ENCODE measurements at regions not wholly inside any gene's neighbourhood (a gene's known extent, or its start where the extent isn't known, plus 50 kb on each side); places are given as distances from the start of the nearest gene placed in this dataset.
"Not testable (repeated sequence)": the region's sequence is repeated elsewhere in the genome, so short reads cannot be mapped to it uniquely, and the experiment has no call there.

DNA sequence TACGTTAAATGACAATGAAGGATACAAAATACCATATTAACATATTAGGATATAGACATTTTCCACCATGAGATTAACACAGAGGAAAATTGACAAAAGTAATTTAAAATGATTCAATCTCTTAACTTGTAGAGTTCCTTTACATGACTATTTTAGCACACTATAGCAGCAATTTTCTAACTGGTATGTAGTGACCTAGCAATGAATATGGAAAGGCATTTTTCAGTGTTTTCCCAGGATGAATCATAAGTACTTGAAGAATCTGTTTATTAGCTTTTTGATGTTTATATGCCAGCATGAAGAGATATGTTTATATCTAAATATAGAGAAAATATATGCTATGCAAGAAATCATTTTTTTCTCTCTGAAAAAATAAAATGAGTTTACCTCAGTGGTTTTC, 782.5 kb upstream of the CDH10 start:
- POLR2A ChIA-PET = no interaction called here

DNA sequence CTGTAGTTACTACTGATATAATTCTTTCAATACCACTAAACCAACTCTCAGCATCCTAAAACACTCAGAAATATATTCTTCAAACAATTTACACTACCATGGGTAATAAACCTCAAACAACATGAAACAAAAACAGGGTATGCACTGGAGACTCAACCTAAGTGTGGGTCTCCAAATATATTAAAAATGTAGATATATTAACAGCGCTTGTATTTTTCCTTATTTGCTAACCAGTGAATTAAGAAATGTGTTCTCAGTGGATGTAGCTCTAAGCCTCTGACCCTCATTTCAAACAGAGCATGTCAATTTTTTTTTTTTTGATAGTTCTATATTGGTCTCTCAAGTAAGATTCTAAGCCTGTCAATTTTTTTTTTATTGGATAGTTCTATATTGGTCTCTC, 778.5 kb upstream of the CDH10 start:
- POLR2A ChIA-PET = no interaction called here
- no peaks in the 10 kb centered on the region for H3K36me3 Mint-ChIP-seq (ENCODE audit: low read depth)
- CTCF ChIA-PET = no interaction called here
- no peak overlapping the region for H3K27ac Mint-ChIP-seq
- peaks cover 11% of the 10 kb centered on the region for H3K9me3 Mint-ChIP-seq
- H3K4me3 Mint-ChIP-seq = no peak overlapping the region
- no peak for DNase-seq
- no peaks in the 10 kb centered on the region for H3K4me1 Mint-ChIP-seq
- no peaks in the 10 kb centered on the region for H3K27me3 Mint-ChIP-seq

More for the DNA sequence above, 782.5 kb upstream of the CDH10 start:
- H3K9me3 Mint-ChIP-seq = peaks cover 8% of the 10 kb centered on the region
- DNase-seq = no peak
- H3K4me3 Mint-ChIP-seq = no peak overlapping the region
- no peaks in the 10 kb centered on the region for H3K36me3 Mint-ChIP-seq (ENCODE audit: low read depth)
- CTCF ChIA-PET = no interaction called here
- no peaks in the 10 kb centered on the region for H3K27me3 Mint-ChIP-seq
- H3K4me1 Mint-ChIP-seq = no peaks in the 10 kb centered on the region
- H3K27ac Mint-ChIP-seq = no peak overlapping the region

DNA sequence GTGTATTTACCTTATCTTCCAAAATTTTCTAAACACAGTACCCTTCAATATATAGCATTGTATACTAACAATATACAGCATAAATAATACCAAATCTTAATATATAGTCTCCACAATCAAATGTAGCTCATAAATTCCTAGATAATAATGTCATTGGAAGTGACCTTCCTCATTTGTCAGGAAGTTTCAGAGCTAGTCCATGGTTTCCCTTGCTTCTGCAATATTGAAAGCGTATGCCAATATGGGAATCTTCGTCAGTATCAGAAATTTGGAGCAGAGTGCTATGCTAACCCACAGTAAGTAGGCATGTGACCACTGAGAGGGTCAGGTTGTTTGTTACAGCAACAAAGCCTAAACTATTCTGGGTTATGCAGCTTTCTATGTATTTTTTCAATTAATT, 774.9 kb upstream of the CDH10 start:
- Mint-ChIP-seq H3K27ac (no peak overlapping the region), H3K36me3 (ENCODE audit: low read depth) (no peaks in the 10 kb centered on the region), H3K27me3 (no peaks in the 10 kb centered on the region), H3K9me3 (peaks cover 10% of the 10 kb centered on the region), H3K4me1 (no peaks in the 10 kb centered on the region), H3K4me3 (no peak overlapping the region)
- CTCF ChIA-PET = no interaction called here
- POLR2A ChIA-PET = no interaction called here
- DNase-seq = no peak

DNA sequence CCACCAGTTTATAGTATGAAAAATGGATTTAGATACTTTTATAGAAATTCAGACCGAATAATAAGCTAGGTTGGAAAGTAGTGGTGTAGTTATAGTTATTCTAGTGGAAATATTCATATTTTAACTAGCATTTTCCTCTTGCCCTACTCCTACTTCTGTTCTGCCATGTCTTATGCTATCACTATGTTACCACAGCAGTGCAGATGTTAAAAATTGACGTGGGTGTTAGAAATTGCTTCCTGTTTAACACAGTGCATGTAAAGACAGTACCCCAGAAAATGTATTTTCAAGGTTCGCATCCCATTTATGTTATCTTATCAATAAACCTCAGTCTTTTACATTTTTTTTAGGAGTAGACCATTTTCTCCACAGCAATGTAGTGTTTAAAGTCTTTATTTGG, 774.2 kb upstream of the CDH10 start:
- Mint-ChIP-seq H3K4me3 (no peak overlapping the region), H3K4me1 (no peaks in the 10 kb centered on the region), H3K27ac (no peak overlapping the region), H3K27me3 (no peaks in the 10 kb centered on the region), H3K36me3 (ENCODE audit: low read depth) (no peaks in the 10 kb centered on the region), H3K9me3 (peaks cover 7% of the 10 kb centered on the region)
- DNase-seq = no peak
- ChIA-PET POLR2A (no interaction called here), CTCF (no interaction called here)

DNA sequence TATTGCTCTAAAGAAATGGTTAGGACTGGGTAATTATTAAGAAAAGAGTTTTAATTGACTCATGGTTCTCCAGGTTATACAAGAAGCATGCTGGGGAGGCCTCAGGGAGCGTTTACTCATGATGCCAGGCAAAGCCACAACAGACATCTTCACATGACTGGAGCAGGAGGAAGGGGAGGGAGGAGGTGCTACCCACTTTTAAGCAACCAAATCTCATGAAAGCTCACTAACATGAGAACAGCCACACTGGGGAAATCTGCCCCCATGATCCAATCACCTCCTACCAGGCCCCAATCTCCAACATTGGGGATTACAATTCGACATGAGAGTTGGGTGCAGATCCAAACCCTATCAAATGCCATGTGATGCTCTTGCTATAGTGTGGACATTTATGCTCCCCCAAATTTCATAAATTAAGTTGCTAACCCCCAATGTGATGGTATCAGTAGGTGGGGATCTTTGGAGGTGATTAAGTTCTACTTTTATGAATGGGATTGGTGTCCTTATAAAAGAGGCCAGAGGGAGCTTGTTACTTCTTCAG, 773.6 kb upstream of the CDH10 start:
- POLR2A ChIA-PET = no interaction called here
- Mint-ChIP-seq H3K4me3 (no peak overlapping the region), H3K27ac (no peak overlapping the region), H3K4me1 (no peaks in the 10 kb centered on the region), H3K36me3 (ENCODE audit: low read depth) (no peaks in the 10 kb centered on the region), H3K27me3 (no peaks in the 10 kb centered on the region), H3K9me3 (peaks cover 7% of the 10 kb centered on the region)
- DNase-seq = no peak
- CTCF ChIA-PET = no interaction called here

DNA sequence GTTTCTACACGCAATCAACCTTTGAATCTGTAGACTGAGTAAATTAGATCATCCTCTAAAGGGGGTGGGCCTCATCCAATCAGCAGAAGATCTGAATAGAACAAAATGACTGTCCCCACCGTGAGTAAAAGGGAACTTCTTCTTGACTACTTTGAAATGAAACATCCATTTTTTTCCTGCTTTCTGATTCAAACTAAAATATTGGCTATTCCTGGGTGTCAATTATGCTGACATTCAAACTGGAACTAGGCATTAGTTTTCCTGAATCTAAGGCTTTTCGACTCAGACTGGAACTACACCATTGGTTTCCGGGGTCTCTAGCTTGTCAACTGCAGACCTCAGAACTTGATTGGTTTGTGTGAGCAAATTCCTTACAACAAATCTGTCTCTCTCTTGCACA, 772.2 kb upstream of the CDH10 start:
- Mint-ChIP-seq H3K36me3 (ENCODE audit: low read depth) (no peaks in the 10 kb centered on the region), H3K4me1 (no peaks in the 10 kb centered on the region), H3K4me3 (no peak overlapping the region), H3K27ac (no peak overlapping the region), H3K9me3 (peaks cover 10% of the 10 kb centered on the region), H3K27me3 (no peaks in the 10 kb centered on the region)
- ChIA-PET POLR2A (no interaction called here), CTCF (no interaction called here)
- no peak for DNase-seq

DNA sequence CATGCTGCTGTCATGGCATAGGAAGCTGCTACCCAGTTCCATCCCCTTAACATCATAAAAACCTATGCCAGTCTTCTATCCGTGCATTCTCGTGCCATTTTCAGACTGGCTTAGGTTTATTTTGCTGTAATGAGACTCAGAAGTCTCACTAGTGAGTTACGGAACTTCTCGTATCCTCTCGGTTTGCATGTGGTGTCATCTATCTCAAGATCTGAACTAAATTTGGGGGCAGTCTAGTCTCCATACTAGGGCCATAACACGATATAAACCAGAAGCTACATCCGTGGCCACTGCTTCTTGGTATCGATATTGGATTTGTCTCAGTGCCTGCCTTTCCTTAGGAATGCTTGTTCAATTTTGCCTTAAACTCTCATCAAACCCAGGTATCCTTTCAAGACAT, 771.2 kb upstream of the CDH10 start:
- Mint-ChIP-seq H3K36me3 (ENCODE audit: low read depth) (no peaks in the 10 kb centered on the region), H3K4me3 (no peak overlapping the region), H3K4me1 (no peaks in the 10 kb centered on the region), H3K27me3 (no peaks in the 10 kb centered on the region), H3K27ac (no peak overlapping the region), H3K9me3 (peaks cover 14% of the 10 kb centered on the region)
- ChIA-PET CTCF (no interaction called here), POLR2A (no interaction called here)
- no peak for DNase-seq

DNA sequence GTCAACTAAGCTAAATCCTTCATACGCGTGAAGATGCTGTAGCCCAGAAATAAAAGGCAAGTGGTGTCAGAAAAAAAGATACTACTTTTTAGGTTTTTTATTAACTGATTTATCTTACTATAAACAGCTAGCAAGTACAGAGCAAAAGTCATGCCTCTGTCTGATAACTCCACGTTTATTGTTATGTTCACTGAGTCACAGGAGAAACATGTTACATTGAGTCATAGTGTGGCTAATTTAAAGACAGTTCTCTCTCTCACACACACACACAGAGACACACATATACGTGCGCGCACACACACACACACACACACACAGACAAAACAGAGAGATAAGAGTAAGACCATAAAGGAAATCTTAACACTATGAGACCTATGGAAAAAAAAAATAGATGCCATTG, 770.0 kb upstream of the CDH10 start:
- Mint-ChIP-seq H3K36me3 (ENCODE audit: low read depth) (no peaks in the 10 kb centered on the region), H3K9me3 (peaks cover 14% of the 10 kb centered on the region), H3K4me1 (no peaks in the 10 kb centered on the region), H3K27me3 (no peaks in the 10 kb centered on the region), H3K27ac (no peak overlapping the region), H3K4me3 (no peak overlapping the region)
- no peak for DNase-seq
- POLR2A ChIA-PET = no interaction called here
- CTCF ChIA-PET = interaction anchor here (0.7 kb wide), 1 partner anchor 197 kb away, joined by 3 read pairs; no protein-coding TSS in a partner anchor

DNA sequence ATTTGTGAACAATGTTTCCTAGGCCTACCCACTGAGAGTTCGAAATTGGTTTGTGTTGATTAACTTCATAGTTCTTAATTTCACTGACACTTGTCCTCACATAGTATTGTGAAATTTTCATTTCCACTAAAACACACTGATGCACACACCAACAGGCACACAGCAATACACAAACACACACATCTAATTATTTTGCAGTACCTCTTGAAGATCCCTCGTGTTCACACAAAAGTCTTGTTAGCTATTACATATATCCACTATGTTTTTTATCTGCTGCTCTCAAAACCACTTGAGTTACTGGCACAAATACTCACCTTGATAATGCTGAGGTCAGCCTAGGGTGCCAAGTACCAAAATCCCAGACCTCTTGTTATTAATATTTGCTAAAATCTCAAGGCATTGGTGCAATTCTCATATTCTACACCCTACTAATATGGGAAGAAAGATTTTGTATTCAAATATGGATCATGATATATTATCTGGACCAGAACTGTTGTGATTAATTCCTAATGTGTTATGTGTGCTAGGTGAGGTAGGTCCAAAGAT, 767.4 kb upstream of the CDH10 start:
- Mint-ChIP-seq H3K36me3 (ENCODE audit: low read depth) (no peaks in the 10 kb centered on the region), H3K4me1 (no peaks in the 10 kb centered on the region), H3K27ac (no peak overlapping the region), H3K4me3 (no peak overlapping the region), H3K27me3 (no peaks in the 10 kb centered on the region), H3K9me3 (peaks cover 19% of the 10 kb centered on the region)
- POLR2A ChIA-PET = no interaction called here
- no peak for DNase-seq
- CTCF ChIA-PET = no interaction called here

DNA sequence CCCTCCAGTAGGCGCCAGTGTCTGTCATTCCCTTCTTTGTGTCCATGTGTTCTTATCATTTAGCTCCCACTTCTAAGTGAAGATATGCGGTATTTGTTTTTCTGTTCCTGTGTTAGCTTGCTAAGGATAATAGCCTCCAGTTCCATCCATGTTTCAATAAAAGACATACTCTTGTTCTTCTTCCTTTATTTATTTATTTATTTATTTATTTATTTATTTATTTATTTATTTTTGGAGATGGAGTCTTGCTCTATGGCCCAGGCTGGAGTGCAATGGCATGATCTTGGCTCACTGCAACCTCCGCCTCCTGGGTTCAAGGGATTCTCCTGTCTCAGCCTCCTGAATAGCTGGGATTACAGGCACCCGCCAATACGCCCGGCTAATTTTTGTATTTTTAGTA, 762.6 kb upstream of the CDH10 start:
- H3K4me3 Mint-ChIP-seq; H3K4me1 Mint-ChIP-seq; POLR2A ChIA-PET; CTCF ChIA-PET; H3K27me3 Mint-ChIP-seq; H3K36me3 Mint-ChIP-seq (ENCODE audit: low read depth); H3K27ac Mint-ChIP-seq; DNase-seq: not testable (repeated sequence)
- peaks cover 20% of the 10 kb centered on the region for H3K9me3 Mint-ChIP-seq

DNA sequence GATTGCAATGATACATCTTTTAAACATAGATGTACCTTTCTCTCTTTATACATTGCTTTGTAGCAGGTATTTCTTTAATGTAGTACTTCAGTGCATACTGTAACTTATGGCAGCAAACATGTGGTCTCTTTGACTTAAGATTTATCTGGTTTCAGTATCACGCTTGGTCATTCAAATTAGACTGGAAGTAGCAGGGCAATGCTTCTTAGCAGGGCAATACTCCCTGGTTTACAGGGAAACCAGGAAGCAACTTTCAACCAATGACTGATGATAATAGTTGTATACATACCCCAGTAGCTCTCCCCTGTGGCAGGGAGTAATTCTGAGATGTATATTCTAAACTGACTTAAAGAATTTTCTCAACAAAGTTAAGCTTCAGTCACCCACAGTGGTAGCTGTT, 761.1 kb upstream of the CDH10 start:
- Mint-ChIP-seq H3K4me3 (no peak overlapping the region), H3K4me1 (no peaks in the 10 kb centered on the region), H3K27ac (no peak overlapping the region), H3K9me3 (peaks cover 15% of the 10 kb centered on the region), H3K36me3 (ENCODE audit: low read depth) (no peaks in the 10 kb centered on the region), H3K27me3 (no peaks in the 10 kb centered on the region)
- ChIA-PET CTCF (no interaction called here), POLR2A (no interaction called here)
- no peak for DNase-seq

DNA sequence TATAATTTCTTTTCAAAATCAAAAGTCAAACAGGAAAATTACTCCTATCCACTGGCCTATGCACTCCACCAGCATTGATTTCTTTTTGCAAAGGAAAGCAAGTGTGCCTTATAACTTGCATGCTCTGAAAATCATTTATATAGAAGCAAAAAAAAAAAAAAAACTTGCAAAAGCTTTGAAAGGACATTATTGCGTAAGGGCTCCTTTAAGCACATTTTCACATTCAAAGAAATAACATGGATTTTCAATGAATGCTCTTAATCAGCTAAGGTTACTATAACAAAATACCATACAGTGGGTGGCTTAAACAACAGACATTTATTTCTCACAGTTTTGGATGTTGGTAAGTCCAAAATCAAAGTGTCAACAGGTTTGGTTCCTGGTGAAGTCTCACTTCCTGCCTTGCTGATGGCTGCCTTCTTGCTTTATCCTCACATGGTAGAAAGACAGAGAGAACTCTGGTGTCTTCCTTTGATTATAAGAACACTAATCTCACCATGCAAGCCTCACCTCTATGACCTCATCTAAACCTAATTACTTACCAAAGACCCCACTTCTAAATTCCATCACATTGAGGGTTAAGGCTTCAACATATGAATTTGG, 755.2 kb upstream of the CDH10 start:
- ChIA-PET CTCF (no interaction called here), POLR2A (no interaction called here)
- no peak for DNase-seq
- Mint-ChIP-seq H3K9me3 (peaks cover 6% of the 10 kb centered on the region), H3K27ac (no peak overlapping the region), H3K4me1 (no peaks in the 10 kb centered on the region), H3K4me3 (no peak overlapping the region), H3K36me3 (ENCODE audit: low read depth) (no peaks in the 10 kb centered on the region), H3K27me3 (no peaks in the 10 kb centered on the region)

DNA sequence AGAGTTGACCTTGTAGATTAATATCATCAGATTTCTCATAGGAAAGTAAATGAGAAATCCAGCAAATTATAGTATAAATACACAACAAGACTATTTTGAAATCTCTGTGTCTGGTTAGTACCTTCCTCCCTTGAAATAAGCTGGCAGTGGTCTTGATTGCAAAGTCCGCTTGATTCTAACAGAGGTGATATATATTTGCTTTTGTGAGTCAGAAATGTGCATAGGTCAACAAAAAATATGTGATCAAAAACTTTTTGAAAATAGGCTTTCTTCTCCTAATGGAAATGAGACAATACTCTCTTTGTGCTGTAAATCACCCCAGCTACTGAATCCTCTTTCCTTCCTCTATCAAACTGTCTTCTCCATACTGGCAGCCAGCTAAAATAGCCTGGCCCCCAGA, 749.2 kb upstream of the CDH10 start:
- H3K27ac Mint-ChIP-seq = no peak overlapping the region
- H3K36me3 Mint-ChIP-seq (ENCODE audit: low read depth) = no peaks in the 10 kb centered on the region
- no peak overlapping the region for H3K4me3 Mint-ChIP-seq
- ChIA-PET CTCF (no interaction called here), POLR2A (no interaction called here)
- peaks cover 2% of the 10 kb centered on the region for H3K9me3 Mint-ChIP-seq
- no peaks in the 10 kb centered on the region for H3K27me3 Mint-ChIP-seq
- DNase-seq = no peak
- H3K4me1 Mint-ChIP-seq = no peaks in the 10 kb centered on the region

DNA sequence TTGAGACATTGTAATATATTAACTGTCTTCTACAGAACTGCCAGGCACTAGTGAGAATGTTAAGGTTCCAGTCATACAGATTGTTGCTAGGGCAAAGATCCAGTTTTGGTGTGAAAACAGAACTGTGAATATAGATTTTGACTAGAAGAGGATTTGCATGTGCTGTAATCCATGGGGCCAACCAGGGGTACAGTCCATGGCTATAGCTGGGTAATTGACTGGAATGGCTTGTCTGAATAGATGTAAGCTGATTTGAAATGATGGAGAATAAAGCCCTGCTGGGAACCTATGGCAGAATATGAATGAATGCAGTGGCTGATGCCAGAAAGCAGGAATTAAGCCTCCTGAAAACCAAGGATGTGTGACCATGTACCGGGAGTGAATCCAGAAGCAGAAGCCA, 748.5 kb upstream of the CDH10 start:
- peaks cover 2% of the 10 kb centered on the region for H3K9me3 Mint-ChIP-seq
- CTCF ChIA-PET = no interaction called here
- no peaks in the 10 kb centered on the region for H3K36me3 Mint-ChIP-seq (ENCODE audit: low read depth)
- no peak for DNase-seq
- H3K27ac Mint-ChIP-seq = no peak overlapping the region
- no peak overlapping the region for H3K4me3 Mint-ChIP-seq
- no peaks in the 10 kb centered on the region for H3K4me1 Mint-ChIP-seq
- POLR2A ChIA-PET = no interaction called here
- no peaks in the 10 kb centered on the region for H3K27me3 Mint-ChIP-seq

Data from activated CD4-positive, alpha-beta memory T cell treated with anti-CD3 and anti-CD28 coated beads, Interleukin-2, amount 10 ng/mL, durations not matched to agents 7 days and 5 days (primary cell).